Left lung (tissue), 4 donors: ENCODE measurements at regions not wholly inside any gene's neighbourhood (a gene's known extent, or its start where the extent isn't known, plus 50 kb on each side); places are given as distances from the start of the nearest gene placed in this dataset.
"Not testable (repeated sequence)": the region's sequence is repeated elsewhere in the genome, so short reads cannot be mapped to it uniquely, and the experiment has no call there.

ENCODE experiments used
- ATAC-seq: fragments of 200-7000 bp; cut with Tn5 transposase; one replicate; pipeline ENCODE4 v1.9.1; 2020; ENCODE audit warnings: moderate library complexity
- DNase-seq, 4 donors: peaks; one replicate each; pipeline ENCODE4 v3.0.0-alpha.2; 2013 to 2020
- H3K27ac ChIP-seq, 2 donors: fragments of 200-600 bp; sonication (generic) in 1 of 2; one replicate each; pipeline versions ENCODE4 v1.5.0 to v1.8.0; 2020 to 2021
- H3K27me3 ChIP-seq, 2 donors: fragments of 200-600 bp; sonication (generic) in 1 of 2; one replicate each; pipeline versions ENCODE4 v1.5.0 to v1.8.0; 2020 to 2021
- H3K36me3 ChIP-seq, 2 donors: fragments of 200-600 bp; sonication (generic) in 1 of 2; one replicate each; pipeline versions ENCODE4 v1.5.0 to v1.8.0; 2020 to 2021
- H3K4me1 ChIP-seq, 2 donors: fragments of 200-600 bp; one replicate each; pipeline ENCODE4 v1.8.0; 2021
- H3K4me3 ChIP-seq, 2 donors: fragments of 200-600 bp; sonication (generic) in 1 of 2; one replicate each; pipeline versions ENCODE4 v1.5.0 to v1.8.0; 2020 to 2021; ENCODE audit warnings: mild to moderate bottlenecking in 1 of 2
- H3K9me3 ChIP-seq, 2 donors: fragments of 200-600 bp; sonication (generic) in 1 of 2; one replicate each; pipeline versions ENCODE4 v1.5.0 to v1.8.0; 2020 to 2021
- intact Hi-C, 2 donors: fragments of 100-400 bp; cut with DNase I; formaldehyde crosslinking; loops; one replicate each; pipeline versions ENCODE4 v1.11.2 to v1.14.2; 2022
- TF ChIP-seq, protein P1 (sequence below), 2 donors: fragments of 200-600 bp; sonication (generic) in 1 of 2; IDR thresholded peaks; one replicate each; pipeline versions ENCODE4 v1.5.0 to v1.8.0; 2021; ENCODE audit warnings: antibody characterized with exemption in 2 of 2
- donor health status: DM: no; HTN: yes; CAD: no.
- donor health status: DM: no; HTN: no; CAD: no.

DNA sequence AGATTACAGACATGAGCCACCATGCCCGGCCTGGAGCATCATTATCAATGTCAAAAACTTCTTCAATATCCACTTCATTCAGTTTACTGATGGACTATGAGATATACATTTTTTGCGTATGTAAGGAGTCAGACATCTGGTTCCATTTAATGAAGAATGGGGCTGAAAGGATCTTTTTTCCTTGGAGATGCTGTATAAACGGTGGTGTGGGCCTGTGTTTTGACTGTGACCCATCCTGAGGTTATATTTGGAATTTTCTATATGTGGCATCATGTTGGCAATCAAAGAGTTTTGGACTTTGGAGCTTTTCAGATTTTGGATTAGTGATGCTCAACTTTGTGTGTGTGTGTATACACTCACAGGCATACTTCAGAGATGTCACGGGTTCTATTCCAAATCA, 85.7 kb upstream of the FBXL17 start:
- intact Hi-C loops: no loop called here
- TF ChIP-seq, protein P1, sequence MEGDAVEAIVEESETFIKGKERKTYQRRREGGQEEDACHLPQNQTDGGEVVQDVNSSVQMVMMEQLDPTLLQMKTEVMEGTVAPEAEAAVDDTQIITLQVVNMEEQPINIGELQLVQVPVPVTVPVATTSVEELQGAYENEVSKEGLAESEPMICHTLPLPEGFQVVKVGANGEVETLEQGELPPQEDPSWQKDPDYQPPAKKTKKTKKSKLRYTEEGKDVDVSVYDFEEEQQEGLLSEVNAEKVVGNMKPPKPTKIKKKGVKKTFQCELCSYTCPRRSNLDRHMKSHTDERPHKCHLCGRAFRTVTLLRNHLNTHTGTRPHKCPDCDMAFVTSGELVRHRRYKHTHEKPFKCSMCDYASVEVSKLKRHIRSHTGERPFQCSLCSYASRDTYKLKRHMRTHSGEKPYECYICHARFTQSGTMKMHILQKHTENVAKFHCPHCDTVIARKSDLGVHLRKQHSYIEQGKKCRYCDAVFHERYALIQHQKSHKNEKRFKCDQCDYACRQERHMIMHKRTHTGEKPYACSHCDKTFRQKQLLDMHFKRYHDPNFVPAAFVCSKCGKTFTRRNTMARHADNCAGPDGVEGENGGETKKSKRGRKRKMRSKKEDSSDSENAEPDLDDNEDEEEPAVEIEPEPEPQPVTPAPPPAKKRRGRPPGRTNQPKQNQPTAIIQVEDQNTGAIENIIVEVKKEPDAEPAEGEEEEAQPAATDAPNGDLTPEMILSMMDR (IDR thresholded peaks at IDR 0.05): no peak
- ATAC-seq (no peak), DNase-seq (no peak)
- Histone ChIP-seq H3K36me3 (no peaks in the 10 kb centered on the region), H3K27me3 (no peaks in the 10 kb centered on the region), H3K9me3 (no peaks in the 10 kb centered on the region), H3K27ac (no peak overlapping the region), H3K4me3 (no peak overlapping the region), H3K4me1 (no peaks in the 10 kb centered on the region)

- ATAC-seq: no peak
These were observed 79.9 kb upstream of the FBXL17 start for GRCh38 chr5:108461628-108462367.

DNA sequence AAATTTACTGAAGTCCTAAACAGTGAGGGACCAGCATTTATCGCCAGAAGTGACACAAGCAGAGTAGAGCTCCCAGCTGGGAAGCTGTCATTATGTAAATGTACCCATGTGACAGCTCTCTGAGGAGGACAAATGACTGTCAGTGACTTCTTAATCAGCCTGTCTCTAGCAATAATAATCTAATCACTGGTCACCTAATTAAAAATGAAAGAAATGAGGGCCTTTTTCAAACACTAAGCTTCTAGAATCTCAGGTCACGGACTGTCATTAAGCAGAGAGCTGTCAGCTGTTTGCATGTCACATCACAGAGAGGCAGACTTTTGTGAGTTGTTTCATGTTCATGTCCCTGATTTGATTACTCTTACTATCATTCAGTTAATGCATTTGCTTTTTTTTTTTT, 77.9 kb upstream of the FBXL17 start:
- intact Hi-C loops: no loop called here
- Histone ChIP-seq H3K4me1 (no peaks in the 10 kb centered on the region), H3K27ac (no peak overlapping the region), H3K9me3 (peaks cover 0 to 7% of the 10 kb centered on the region in 2 donors), H3K36me3 (no peaks in the 10 kb centered on the region), H3K4me3 (no peak overlapping the region), H3K27me3 (no peaks in the 10 kb centered on the region)
- TF ChIP-seq, protein P1 (IDR thresholded peaks at IDR 0.05): no peak
- ATAC-seq (no peak), DNase-seq (peak in 2 of 4 donors; percentile 36 to 56)

More at GRCh38 chr5:108461628-108462367, 79.9 kb upstream of the FBXL17 start:
- no peaks in the 10 kb centered on the region for H3K27me3 ChIP-seq
- TF ChIP-seq, protein P1 (IDR thresholded peaks at IDR 0.05): no peak
- intact Hi-C loops: no loop called here
- DNase-seq: no peak
- no peaks in the 10 kb centered on the region for H3K36me3 ChIP-seq
- no peaks in the 10 kb centered on the region for H3K4me1 ChIP-seq
- no peak overlapping the region for H3K4me3 ChIP-seq
- H3K27ac ChIP-seq: no peak overlapping the region
- no peaks in the 10 kb centered on the region for H3K9me3 ChIP-seq

DNA sequence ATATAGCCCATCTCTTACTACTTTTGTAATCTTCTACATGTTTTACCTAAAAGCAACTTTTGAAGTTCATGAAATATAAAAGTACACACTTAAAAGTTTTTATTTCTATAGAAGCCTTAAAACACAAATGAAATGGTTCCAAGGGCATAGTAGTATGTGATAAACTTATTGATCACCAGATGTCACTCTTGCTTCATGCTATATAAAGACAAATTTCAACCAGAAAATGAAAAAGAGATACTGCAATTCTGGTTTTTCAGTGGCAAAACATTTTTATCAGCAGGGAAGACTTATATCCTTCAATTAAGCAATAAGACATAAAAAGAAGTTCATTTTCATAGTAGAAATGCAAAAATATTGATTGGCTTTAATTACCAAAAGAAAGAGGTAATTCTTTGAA, 69.4 kb upstream of the FBXL17 start:
- no peaks in the 10 kb centered on the region for H3K27me3 ChIP-seq
- no peak for ATAC-seq
- no peaks in the 10 kb centered on the region for H3K36me3 ChIP-seq
- H3K4me3 ChIP-seq: no peak overlapping the region
- TF ChIP-seq, protein P1 (IDR thresholded peaks at IDR 0.05): no peak
- H3K27ac ChIP-seq: no peak overlapping the region
- intact Hi-C loops: no loop called here
- H3K4me1 ChIP-seq: no peaks in the 10 kb centered on the region
- peaks cover 0 to 24% of the 10 kb centered on the region in 2 donors for H3K9me3 ChIP-seq
- no peak for DNase-seq

DNA sequence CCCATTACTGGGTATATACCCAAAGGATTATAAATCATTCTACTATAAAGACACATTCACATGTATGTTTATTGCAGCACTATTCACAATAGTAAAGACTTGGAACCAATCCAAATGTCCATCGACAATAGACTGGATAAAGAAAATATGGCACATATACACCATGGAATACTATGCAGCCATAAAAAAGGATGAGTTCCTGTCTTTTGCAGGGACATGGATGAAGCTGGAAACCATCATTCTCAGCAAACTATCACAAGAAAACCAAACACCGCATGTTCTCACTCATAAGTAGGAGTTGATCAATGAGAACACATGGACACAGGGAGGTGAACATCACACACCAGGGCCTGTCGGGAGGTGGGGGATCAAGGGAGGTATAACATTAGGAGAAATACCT, 62.2 kb upstream of the FBXL17 start:
- H3K27me3 ChIP-seq, H3K9me3 ChIP-seq, intact Hi-C loops, H3K36me3 ChIP-seq, H3K27ac ChIP-seq, H3K4me1 ChIP-seq, DNase-seq, ATAC-seq, H3K4me3 ChIP-seq: not testable (repeated sequence)

- intact Hi-C loops, H3K9me3 ChIP-seq, H3K4me1 ChIP-seq, ATAC-seq, H3K27ac ChIP-seq, H3K36me3 ChIP-seq, H3K27me3 ChIP-seq, H3K4me3 ChIP-seq: not testable (repeated sequence)
- DNase-seq: peak in 1 of 4 donors; percentile 53
These were observed 60.3 kb upstream of the FBXL17 start for GRCh38 chr5:108442063-108442651.
